Left kidney (tissue), 1 donor: ENCODE measurements at regions not wholly inside any gene's neighbourhood (a gene's known extent, or its start where the extent isn't known, plus 50 kb on each side); places are given as distances from the start of the nearest gene placed in this dataset.
"Not testable (repeated sequence)": the region's sequence is repeated elsewhere in the genome, so short reads cannot be mapped to it uniquely, and the experiment has no call there.

Experiments
- DNase-seq: peaks from one replicate; pipeline ENCODE4 v3.0.0-alpha.2; 2013

DNA sequence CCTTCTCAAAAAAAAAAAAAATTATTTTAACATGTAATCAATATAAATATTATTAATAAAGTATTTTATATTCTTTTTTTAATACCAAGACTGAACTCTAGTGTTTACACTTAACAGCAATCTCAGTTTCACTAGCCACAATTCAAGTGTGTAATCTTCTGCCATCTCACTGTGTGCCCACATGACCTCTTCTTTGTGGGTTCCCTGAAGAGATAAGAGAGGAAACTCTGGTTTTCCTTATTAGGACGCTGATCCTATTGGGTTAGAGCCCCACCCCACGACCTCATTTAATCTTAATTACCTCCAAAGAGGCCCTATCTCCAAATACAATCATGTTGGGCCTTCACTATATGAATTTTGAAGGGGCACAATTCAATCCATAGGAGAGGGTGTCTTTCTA, 177.6 kb downstream of the STK31 start:
- no peak for DNase-seq

DNA sequence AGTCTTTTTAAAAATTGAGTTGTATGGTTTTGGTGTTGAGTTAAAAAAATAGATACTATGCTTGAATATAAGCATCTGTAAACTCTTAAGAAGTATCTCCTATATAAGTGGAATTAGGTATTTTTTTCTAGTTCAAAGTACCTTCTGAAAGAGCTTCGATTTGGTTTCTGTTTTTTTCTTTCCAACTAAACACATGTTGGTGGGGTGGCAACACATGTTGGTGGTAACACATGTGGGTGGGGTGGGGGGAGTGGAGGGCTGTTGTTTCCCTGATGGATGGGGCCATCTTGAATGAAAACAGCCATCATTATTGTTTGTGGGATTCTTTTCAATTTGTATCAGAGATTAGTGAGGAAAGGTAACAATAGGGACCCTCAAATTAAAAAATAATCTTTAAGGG, 178.9 kb downstream of the STK31 start:
- no peak for DNase-seq

DNA sequence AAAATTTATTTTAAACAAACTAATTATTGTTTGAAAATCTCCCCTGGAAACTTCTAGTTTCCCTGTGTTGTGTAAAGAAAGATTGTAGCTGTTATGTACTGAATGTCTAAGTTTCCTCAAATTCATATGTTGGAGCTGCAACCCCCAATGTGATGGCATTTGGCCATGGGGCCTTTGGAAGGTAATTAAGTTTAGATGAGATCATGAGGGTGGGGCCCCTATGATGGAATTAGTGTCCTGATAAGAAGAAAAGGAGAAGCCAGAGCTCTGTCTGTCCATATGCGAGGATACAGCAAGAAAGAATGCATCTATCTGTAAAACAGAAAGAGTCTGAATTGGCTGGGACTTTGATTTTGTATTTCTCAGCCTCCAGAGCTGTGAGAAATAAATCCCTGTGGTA, 179.5 kb downstream of the STK31 start:
- DNase-seq: no peak

DNA sequence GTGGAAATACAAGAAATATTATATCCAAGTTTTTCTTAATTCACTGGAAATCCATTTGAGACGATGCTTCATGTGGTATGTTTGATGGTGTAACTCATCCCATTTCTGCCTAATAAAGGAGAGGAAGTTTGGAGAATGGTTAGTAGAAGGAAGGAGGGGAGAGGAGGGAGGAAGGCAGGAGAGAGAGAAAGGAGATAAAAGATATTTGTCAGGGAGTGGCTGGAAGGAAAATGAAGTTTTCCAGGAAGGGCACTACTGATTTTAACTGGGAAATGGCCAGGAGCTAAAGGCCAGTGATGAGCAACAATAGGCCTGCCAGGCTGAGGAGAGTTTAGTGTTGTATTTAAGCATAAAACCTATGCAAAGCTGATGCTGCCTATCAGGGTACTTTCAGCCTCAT, 182.0 kb downstream of the STK31 start:
- no peak for DNase-seq

DNA sequence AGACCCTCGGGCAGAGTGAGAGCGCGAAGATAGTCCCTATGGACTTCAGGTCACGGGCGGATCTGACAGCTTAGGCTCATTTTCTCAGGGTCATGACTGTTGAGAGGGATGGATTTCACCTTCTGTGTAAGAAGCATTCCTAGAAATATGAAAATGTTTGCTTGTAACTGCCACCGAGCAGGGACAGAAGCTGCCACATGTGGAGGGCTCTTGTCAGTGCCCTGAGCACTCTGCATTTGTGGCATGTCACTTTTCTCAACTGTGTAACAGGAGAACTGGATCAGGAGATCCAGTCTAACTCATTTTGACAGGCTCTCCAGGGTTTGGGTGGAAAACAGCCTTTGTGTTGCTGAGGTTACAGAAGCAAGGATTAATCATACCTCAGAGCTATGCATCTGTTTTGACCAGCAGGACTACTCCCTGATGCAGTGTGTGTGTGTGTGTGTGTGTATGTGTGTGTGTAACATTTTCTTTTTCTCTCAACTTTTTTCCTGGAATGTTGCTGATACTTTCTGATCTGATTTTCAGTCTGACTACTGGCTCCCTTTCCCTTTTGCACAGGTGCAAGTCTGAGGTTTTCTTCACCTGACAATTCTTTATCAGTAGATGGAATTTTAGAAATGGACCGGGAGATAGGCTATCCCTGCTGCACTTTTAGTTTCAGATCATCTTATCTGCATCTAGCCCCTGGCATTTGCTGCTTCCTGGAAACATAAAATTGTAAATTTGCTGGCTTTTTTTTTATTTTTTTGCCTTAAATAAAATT, 183.3 kb downstream of the STK31 start:
- peak; percentile 25 for DNase-seq

DNA sequence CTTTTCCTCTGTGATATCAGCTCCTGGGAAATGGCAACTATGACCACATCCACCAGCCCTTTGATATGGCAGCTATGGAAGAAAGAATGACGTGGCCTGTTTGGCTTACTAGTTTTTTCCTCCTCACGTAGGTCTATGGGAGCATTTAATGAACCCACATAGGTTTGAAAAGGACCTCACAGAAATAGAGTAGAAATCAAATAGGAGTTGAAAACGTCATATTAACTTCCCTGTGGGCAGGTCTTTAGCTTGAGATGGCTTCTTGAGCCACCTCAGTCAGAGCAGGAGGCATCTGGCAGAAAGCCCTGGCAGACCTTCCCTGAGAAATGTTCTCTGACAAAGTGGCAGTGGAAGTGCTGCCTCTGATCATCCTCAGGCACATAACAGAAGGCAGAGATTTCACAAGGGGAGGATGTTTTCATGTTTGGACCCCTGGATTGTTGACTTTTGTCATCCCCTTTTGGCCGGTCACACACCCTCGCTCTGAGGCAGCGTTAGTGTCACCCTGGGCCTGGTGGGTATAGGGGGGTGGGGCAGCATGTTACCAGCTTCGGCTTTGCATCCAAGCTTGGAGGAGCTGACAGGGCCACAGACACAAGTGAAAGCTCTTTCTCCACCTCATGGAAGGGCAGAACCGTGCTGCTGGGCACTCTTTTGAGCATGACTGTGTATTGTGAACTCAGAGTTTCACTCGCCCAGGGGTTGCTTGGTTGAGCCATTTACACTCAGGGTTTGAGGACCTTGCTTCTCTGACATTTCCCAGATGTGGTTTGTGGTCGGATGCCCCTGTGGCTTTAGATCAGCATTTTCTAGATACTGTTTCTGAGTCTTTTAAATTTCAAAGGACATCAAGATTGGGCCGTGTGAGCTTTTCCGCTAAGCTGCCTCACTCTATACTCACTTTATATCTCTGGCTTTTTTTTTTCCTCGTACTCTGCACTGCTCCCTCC, 184.2 kb downstream of the STK31 start:
- no peak for DNase-seq

DNA sequence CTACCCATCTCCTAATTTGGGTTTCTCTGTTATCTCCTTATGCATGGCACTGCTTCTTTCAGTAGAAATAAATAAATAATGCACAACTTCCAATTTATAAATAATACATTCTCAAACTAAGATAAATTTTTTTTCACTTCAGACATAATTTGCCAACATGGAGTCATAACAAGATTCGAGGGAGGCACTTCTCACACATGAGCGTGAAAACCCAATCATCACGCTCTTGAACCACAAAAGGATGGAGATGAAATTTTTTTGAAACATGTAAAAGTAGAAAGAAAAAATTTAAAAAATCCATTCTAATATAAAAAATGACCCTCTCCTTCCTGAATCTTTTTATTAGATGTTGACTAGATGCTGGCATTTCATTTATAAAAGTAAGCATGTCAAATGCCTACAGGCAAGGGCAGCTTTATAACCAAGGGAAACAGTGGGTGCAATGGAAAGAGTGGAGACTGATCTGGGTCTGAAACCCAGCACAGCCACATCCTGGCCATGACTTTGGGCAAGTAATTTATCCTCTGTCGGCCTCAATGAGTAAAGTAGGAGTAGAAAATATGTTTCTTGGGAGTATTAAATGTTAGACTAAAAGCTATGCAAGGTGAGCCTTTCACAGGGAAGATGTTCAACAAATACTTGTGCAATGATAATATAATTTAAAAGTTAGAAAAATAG, 185.0 kb downstream of the STK31 start:
- no peak for DNase-seq

DNA sequence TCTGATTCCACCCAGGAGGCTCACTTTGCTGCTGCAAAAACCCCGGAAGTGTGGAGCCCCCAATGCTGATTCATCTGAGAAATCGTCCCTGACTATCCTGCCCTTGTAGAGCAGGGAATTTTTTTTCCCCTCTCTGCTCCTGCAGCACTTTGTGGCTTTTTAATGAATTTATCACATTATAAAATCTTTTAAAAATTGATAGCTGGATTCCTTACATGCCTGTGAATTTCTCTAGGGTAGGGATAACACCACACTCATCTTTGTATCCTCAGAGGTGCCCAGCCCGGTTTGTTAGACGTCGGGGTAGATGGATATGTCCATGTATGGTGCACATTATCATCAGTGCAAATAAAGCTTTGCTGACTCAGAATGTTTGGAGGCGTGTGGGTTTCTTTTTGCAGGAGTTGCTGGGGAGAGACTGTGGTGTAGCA, 185.7 kb downstream of the STK31 start:
- DNase-seq: no peak

DNA sequence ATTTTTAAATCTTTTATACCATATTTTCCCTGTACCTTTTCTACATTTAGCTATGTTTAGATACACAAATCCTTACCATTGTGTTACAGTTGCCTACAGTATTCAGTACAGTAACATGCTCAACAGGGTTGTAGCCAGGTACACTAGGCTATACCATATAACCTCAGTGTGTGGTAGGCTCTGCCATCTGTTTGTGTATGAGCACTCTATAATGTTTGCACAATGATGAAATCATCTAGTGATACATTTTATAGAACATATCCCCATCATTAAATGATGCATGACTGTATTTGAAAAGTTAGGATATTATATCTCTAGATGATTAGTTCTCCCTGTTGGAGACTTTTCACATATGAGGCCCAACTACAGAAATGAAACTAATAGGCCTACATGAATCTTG, 188.6 kb downstream of the STK31 start:
- DNase-seq: no peak

DNA sequence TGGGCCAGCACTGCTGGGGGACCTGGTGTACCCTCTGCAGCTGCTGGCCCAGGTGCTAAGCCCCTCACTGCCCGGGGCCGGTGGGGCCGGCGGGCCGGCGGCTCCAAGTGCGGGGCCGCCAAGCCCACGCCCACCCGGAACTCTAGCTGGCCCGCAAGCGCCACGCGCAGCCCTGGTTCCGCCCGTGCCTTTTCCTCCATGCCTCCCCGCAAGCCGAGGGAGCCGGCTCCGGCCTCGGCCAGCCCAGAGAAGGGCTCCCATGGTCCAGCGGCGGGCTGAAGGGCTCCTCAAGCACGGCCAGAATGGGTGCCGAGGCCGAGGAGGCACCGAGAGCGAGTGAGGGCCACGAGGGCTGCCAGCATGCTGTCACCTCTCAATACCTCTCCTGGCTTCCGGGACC, 194.9 kb downstream of the STK31 start:
- not testable (repeated sequence) for DNase-seq

DNA sequence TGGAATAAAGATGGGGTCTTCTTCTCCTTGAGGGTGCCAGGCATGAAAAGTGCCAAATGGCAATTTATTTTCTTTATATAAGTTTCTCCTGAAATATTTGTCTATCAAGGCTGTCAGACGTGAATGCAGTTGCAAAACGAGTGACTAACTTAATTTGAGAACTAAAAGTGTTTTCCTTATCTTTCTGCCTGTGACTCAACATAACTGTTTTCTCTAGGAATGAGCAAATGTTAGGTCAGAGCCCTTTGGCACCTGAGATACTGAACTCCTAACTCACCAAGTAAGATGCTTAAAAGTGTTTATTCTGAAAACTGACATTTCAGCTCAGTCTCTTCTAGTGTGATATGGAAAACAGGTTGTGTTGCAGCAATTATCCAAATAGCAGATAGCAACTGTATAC, 197.0 kb downstream of the STK31 start:
- no peak for DNase-seq

DNA sequence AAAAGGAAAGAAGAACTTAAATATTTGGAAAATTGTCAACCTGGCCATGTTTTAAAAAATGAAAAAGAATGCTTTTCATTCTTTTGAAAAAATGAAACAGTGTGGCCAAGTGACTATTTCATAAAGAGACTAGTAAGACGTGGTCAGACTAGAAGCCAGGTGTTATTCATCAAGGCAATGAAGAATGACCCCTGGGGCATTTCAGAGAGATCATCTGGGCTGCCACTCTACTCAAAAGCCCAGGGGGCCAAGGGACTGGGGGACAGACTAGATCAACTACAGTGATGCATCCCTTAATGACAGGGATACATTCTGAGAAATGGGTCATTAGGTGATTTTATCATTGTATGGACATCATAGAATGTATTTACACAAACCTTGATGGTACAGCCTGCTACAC, 199.4 kb downstream of the STK31 start:
- no peak for DNase-seq

DNA sequence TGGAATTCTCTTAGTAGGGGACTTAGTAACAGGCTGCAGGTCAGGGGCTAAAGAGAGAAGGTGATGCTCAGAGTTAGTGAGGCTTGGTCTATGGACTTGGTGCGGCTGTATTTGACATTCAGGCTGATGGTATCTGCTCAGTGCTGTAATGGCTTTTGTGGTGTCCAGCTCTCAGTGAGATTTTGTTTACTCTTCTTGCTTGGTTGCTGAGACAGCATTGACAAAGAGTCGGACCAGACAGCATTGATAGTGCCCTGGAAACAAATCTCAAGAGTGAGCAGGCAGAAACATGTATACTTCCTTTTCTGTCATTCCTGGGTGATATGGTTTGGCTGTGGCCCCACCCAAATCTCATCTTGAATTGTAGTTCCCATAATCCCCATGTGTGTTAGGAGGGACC, 202.0 kb downstream of the STK31 start:
- DNase-seq: no peak

DNA sequence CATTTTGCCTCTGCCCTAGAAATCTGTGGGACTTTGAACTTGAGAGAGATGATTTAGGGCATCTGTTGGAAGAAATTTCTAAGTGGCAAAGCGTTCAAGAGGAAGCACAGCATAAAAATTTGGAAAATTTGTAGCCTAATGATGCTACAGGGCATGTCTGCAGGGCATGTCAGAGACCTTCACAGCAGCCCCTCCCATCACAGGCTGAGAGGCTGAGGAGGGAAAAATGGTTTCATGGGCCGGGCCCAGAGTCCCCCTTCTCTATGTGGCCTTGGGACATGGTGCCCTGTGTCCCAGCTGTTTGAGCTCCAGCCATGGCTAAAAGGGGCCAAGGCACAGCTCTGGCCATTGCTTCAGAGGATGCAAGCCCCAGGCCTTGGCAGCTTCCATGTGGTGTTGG, 203.0 kb downstream of the STK31 start:
- DNase-seq: no peak

DNA sequence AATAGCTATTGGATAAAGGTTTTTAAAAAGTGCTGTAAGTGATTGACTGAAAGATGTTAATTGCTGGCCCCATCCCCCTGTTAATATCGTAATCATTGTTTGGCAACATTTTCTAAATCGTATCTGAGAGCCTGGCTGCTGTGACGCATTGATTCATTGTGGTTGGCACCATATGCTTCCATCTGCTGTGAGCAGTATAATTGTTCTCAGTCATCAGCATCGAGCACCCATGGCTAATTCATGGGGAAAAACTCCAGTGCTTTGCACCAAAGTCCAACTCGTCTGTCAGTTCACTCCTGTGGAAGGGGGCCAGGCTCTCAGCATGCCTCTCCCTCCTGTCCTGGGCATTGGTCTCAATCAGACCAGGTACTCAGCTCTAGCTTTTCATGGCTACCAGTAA, 205.2 kb downstream of the STK31 start:
- no peak for DNase-seq

DNA sequence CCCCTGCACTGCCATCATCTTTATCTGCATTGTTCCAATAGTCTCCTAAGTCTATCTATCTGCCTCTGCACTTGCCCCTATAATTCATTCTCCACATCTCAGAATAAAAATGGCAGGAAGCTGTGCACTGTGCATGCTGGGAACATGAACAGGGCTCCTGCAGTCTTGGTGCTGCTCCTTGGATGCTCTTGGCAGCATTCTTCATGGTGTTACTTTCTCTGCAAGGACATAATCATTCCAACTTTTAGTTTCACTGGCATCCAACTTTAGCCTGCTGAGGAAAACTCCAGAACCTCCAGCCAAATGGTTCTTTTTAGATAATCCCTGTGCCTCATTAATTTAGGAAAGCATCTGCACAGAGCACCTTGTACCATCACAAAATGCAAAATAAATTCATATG, 208.3 kb downstream of the STK31 start:
- DNase-seq: no peak

DNA sequence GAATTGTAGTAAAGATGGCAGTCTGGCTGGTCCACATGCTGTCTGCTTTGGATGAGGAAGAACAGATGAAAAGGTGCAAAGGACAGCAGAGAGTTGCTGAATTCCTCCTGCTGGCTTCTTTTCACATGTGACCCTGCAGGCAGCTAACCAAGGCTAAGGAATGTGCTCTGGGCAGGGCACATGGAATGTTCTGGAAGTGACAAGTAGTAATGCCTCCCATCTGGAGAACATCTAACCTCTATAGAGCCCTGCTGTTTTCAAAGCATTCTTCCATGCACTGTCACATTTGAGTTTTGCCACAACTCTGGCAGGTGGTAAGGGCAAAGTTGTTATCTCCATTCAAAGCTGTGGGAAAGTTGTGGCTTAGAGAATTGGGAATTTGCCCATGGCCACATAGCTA, 208.8 kb downstream of the STK31 start:
- no peak for DNase-seq

DNA sequence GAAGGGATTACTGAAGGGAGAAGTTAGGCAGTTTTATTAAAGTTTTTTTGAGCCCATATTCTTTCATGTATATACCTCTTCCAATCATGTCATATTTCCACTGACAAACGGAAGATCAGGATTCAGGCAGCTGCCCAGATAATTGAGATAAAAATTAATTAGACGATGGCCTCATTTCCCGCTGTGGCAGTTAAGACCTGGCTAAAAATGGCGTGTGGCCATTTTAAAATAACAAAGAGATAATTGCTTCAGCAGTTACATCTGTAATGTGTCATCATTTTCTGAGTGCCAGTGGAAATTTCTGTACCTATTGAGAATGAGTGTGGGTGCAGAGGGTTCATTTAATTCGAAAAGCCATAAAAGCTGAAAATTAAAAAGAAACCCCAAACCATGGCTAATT, 215.1 kb downstream of the STK31 start:
- DNase-seq: no peak

DNA sequence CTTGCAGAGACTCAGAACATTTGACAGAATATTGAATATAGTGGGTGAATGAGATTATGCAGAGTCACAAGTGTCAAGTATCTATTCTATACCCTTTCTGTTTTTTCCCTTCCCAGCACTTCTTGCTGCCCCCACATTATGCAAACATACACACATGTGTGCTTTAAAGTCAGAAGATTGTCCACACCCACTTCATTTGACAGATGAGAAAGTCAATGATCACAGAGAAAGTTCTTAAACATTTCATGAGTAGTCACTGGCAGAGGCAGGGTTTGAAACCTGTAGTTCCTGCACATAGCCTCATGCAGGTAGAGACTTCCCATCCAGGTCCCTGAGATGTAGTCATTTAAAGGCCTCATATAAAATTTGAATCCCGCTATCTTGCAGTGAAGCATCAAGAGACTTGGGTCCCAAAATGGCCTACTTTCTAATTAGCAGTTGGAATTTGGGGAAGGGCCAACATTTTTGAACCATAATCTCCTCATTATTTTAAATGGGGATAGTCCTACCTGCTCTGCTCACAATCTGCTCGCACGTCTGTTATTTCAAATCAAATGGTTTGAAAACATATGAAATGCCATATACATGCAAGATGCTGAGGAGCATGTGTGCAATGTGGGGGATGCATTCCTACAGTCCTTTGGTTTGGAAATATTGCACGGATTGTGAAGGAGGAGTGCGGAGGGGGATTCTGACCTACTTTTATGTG, 217.8 kb downstream of the STK31 start:
- DNase-seq: no peak

DNA sequence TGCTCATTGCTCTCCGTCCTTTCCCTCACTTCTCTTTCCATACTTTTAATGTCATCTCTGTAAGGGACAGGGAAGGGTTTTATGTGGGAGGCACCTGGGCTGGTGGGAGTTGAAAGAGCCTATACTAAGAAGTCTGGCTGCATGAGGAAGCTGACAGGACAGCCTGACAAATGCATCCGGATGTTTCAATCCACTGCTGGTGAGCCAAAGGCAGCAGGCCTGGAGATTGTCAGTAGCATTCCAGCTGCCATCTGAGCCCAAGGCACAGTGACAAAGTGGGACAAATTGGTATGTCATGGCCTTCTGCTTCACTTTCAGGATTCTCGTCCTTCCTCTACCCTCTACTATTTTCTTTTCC, 218.4 kb downstream of the STK31 start:
- DNase-seq: no peak

DNA sequence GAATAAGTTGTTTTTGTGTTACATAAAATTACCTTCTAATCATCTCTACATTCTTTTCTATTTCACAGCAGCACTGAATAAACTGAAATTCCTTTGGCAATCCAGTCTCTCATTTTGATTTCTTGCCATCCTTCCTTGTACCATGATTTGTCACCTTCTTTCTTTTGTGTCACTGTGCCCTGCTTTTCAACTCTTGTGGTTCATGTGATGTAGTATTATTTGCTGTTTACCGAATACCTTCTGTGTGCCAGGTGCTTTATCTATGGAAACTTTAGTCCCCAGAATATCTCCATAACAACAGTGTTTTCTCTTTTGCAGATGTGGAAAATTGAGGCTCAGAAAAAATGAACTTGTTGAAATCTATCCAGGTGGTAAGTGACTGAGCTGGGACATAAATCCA, 220.3 kb downstream of the STK31 start:
- no peak for DNase-seq

DNA sequence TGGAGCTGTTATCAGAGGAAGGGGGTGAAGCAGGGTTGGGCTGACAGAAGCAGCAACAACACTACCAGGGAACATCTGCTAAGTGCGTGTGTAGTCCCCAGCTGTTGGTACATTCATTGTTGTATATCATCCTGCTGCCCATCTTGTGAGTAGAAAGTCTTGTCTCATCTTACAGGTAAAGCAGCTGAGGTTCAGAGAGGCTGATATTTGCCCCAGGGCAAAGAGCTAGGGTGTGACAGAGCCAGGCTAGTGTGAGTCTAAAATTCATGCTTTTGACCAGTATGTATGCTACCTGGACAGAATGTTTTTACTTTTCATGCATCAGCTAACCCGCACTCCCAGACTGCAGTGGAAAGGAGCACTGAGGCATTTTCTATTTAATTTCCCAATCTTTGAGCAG, 221.6 kb downstream of the STK31 start:
- no peak for DNase-seq
